ENCODE measurements at regions not wholly inside any gene's neighbourhood (a gene's known extent, or its start where the extent isn't known, plus 50 kb on each side); places are given as distances from the start of the nearest gene placed in this dataset.
"Not testable (repeated sequence)": the region's sequence is repeated elsewhere in the genome, so short reads cannot be mapped to it uniquely, and the experiment has no call there.

GRCh38 chr1:112141301-112141700 is 151.8 kb upstream of the KCND3 start:
- no peaks in the 10 kb centered on the region for H3K4me1 ChIP-seq
- WGBS = 60% methylated on average over 5 of the region's 5 CpGs
- H3K4me3 ChIP-seq = no peak overlapping the region
- H3K27ac ChIP-seq = no peak overlapping the region
- DNase-seq (ENCODE audit: low spot score in 2 of 2) = no peak
- no peaks in the 10 kb centered on the region for H3K36me3 ChIP-seq
- peaks cover 24% of the 10 kb centered on the region for H3K27me3 ChIP-seq
- no peak for TF ChIP-seq CTCF (IDR thresholded peaks at IDR 0.05)
- TF ChIP-seq POLR2AphosphoS5 (IDR thresholded peaks at IDR 0.05) = no peak
- no peak for TF ChIP-seq EP300 (IDR thresholded peaks at IDR 0.05)
- TF ChIP-seq POLR2A (IDR thresholded peaks at IDR 0.05) = no peak
- H3K9me3 ChIP-seq = no peaks in the 10 kb centered on the region

- no peak for TF ChIP-seq CTCF (IDR thresholded peaks at IDR 0.05)
- TF ChIP-seq POLR2A (IDR thresholded peaks at IDR 0.05) = no peak
- no peak for TF ChIP-seq POLR2AphosphoS5 (IDR thresholded peaks at IDR 0.05)
- no peak for TF ChIP-seq EP300 (IDR thresholded peaks at IDR 0.05)
- DNase-seq (ENCODE audit: low spot score in 2 of 2) = no peak
- Histone ChIP-seq H3K27ac (no peak overlapping the region), H3K4me3 (no peak overlapping the region), H3K9me3 (no peaks in the 10 kb centered on the region), H3K4me1 (no peaks in the 10 kb centered on the region), H3K36me3 (no peaks in the 10 kb centered on the region), H3K27me3 (peaks cover 24% of the 10 kb centered on the region)
- WGBS = 66% methylated on average over 4 of the region's 4 CpGs
These were observed 152.5 kb upstream of the KCND3 start for GRCh38 chr1:112141923-112142322.

GRCh38 chr1:112143871-112144441 is 154.5 kb upstream of the KCND3 start:
- DNase-seq (ENCODE audit: low spot score in 2 of 2) = no peak
- H3K4me3 ChIP-seq = no peak overlapping the region
- H3K27ac ChIP-seq = no peak overlapping the region
- peaks cover 24% of the 10 kb centered on the region for H3K27me3 ChIP-seq
- TF ChIP-seq POLR2A (IDR thresholded peaks at IDR 0.05) (no peak), CTCF (IDR thresholded peaks at IDR 0.05) (no peak), POLR2AphosphoS5 (IDR thresholded peaks at IDR 0.05) (no peak), EP300 (IDR thresholded peaks at IDR 0.05) (no peak)
- no peaks in the 10 kb centered on the region for H3K36me3 ChIP-seq
- H3K9me3 ChIP-seq = no peaks in the 10 kb centered on the region
- WGBS = 77% methylated on average over 10 of the region's 10 CpGs
- no peaks in the 10 kb centered on the region for H3K4me1 ChIP-seq

- Histone ChIP-seq H3K4me3 (no peak overlapping the region), H3K4me1 (no peaks in the 10 kb centered on the region), H3K9me3 (no peaks in the 10 kb centered on the region), H3K27me3 (peaks cover 24% of the 10 kb centered on the region), H3K27ac (no peak overlapping the region), H3K36me3 (no peaks in the 10 kb centered on the region)
- 53% methylated on average over 4 of the region's 4 CpGs for WGBS
- DNase-seq (ENCODE audit: low spot score in 2 of 2) = no peak
- TF ChIP-seq POLR2A (IDR thresholded peaks at IDR 0.05) (no peak), POLR2AphosphoS5 (IDR thresholded peaks at IDR 0.05) (no peak), EP300 (IDR thresholded peaks at IDR 0.05) (no peak), CTCF (IDR thresholded peaks at IDR 0.05) (no peak)
These were observed 155.4 kb upstream of the KCND3 start for GRCh38 chr1:112144733-112145426.

- Histone ChIP-seq H3K9me3 (no peaks in the 10 kb centered on the region), H3K4me1 (no peaks in the 10 kb centered on the region), H3K36me3 (no peaks in the 10 kb centered on the region), H3K27ac (no peak overlapping the region), H3K27me3 (peaks cover 20% of the 10 kb centered on the region), H3K4me3 (no peak overlapping the region)
- DNase-seq (ENCODE audit: low spot score in 2 of 2) = no peak
- TF ChIP-seq POLR2A (IDR thresholded peaks at IDR 0.05) (no peak), EP300 (IDR thresholded peaks at IDR 0.05) (no peak), POLR2AphosphoS5 (IDR thresholded peaks at IDR 0.05) (no peak), CTCF (IDR thresholded peaks at IDR 0.05) (no peak)
These were observed 156.8 kb upstream of the KCND3 start for GRCh38 chr1:112146201-112146715.

GRCh38 chr1:112160214-112160613 is 170.7 kb upstream of the KCND3 start:
- DNase-seq (ENCODE audit: low spot score in 2 of 2); H3K9me3 ChIP-seq; H3K36me3 ChIP-seq; H3K4me1 ChIP-seq; H3K4me3 ChIP-seq; H3K27me3 ChIP-seq; H3K27ac ChIP-seq: not testable (repeated sequence)
- 74% methylated on average over 14 of the region's 14 CpGs for WGBS

Data from suprapubic skin (tissue), 4 donors.